HCEC 1CT (cell line): ENCODE measurements at regions not wholly inside any gene's neighbourhood (a gene's known extent, or its start where the extent isn't known, plus 50 kb on each side); places are given as distances from the start of the nearest gene placed in this dataset.

Experiments
- DNase-seq: peaks from one replicate; pipeline ENCODE4 v3.0.0-alpha.2; 2017

GRCh38 chr2:240301256-240301795 lies 134.1 kb upstream of the GPC1 start:
- DNase-seq = no peak

GRCh38 chr2:240302041-240302440 lies 133.4 kb upstream of the GPC1 start:
- no peak for DNase-seq

GRCh38 chr2:240302933-240303595 lies 132.4 kb upstream of the GPC1 start:
- DNase-seq = no peak

- no peak for DNase-seq
Observed at GRCh38 chr2:240303896-240304745, 131.3 kb upstream of the GPC1 start.

- DNase-seq = no peak
Observed at GRCh38 chr2:240304746-240305161, 130.7 kb upstream of the GPC1 start.

GRCh38 chr2:240305369-240305962 lies 130.0 kb upstream of the GPC1 start:
- no peak for DNase-seq

- no peak for DNase-seq
Observed at GRCh38 chr2:240306185-240306584, 129.3 kb upstream of the GPC1 start.

GRCh38 chr2:240308111-240308651 lies 127.3 kb upstream of the GPC1 start:
- DNase-seq = no peak

GRCh38 chr2:240309214-240309613 lies 126.2 kb upstream of the GPC1 start:
- no peak for DNase-seq

- DNase-seq = no peak
Observed at GRCh38 chr2:240310201-240310600, 125.3 kb upstream of the GPC1 start.

- no peak for DNase-seq
Observed at GRCh38 chr2:240310645-240311044, 124.8 kb upstream of the GPC1 start.

- no peak for DNase-seq
Observed at GRCh38 chr2:240311821-240312220, 123.6 kb upstream of the GPC1 start.

GRCh38 chr2:240319221-240319854 lies 116.1 kb upstream of the GPC1 start:
- DNase-seq = no peak

GRCh38 chr2:240319855-240320203 lies 115.6 kb upstream of the GPC1 start:
- DNase-seq = no peak

- DNase-seq = peak; percentile 61
Observed at GRCh38 chr2:240320204-240320993, 115.1 kb upstream of the GPC1 start.

GRCh38 chr2:240322231-240322955 lies 113.1 kb upstream of the GPC1 start:
- no peak for DNase-seq

- DNase-seq = no peak
Observed at GRCh38 chr2:240322991-240323390, 112.5 kb upstream of the GPC1 start.

- DNase-seq = no peak
Observed at GRCh38 chr2:240323601-240324291, 111.7 kb upstream of the GPC1 start.

- DNase-seq = no peak
Observed at GRCh38 chr2:240324312-240325015, 111.0 kb upstream of the GPC1 start.
